ENCODE measurements at regions not wholly inside any gene's neighbourhood (a gene's known extent, or its start where the extent isn't known, plus 50 kb on each side); places are given as distances from the start of the nearest gene placed in this dataset.

GRCh38 chr2:67565262-67565661 lies 168.1 kb downstream of the ETAA1 start:
- DNase-seq (ENCODE audit: low spot score), result no peak
- in situ Hi-C loops (cut with MboI; ENCODE audit: low pct_unique_long_range_greater_than_20kb, low sequenced_read_pairs, unreplicated experiment), result no loop called here
- TF ChIP-seq CTCF (IDR thresholded peaks at IDR 0.05; ENCODE audit: extremely low read depth, insufficient read depth, missing control alignments), result no peak

- DNase-seq (ENCODE audit: low spot score), result no peak
- in situ Hi-C loops (cut with MboI; ENCODE audit: low pct_unique_long_range_greater_than_20kb, low sequenced_read_pairs, unreplicated experiment), result no loop called here
- no peak for TF ChIP-seq CTCF (IDR thresholded peaks at IDR 0.05; ENCODE audit: extremely low read depth, insufficient read depth, missing control alignments)
These were observed 168.6 kb downstream of the ETAA1 start for GRCh38 chr2:67565761-67566160.

- no peak for DNase-seq (ENCODE audit: low spot score)
- in situ Hi-C loops (cut with MboI; ENCODE audit: low pct_unique_long_range_greater_than_20kb, low sequenced_read_pairs, unreplicated experiment), result no loop called here
- no peak for TF ChIP-seq CTCF (IDR thresholded peaks at IDR 0.05; ENCODE audit: extremely low read depth, insufficient read depth, missing control alignments)
These were observed 169.2 kb downstream of the ETAA1 start for GRCh38 chr2:67566285-67566684.

GRCh38 chr2:67566958-67567635 lies 170.0 kb downstream of the ETAA1 start:
- in situ Hi-C loops (cut with MboI; ENCODE audit: low pct_unique_long_range_greater_than_20kb, low sequenced_read_pairs, unreplicated experiment), result no loop called here
- no peak for TF ChIP-seq CTCF (IDR thresholded peaks at IDR 0.05; ENCODE audit: extremely low read depth, insufficient read depth, missing control alignments)
- DNase-seq (ENCODE audit: low spot score), result no peak

- DNase-seq (ENCODE audit: low spot score), result no peak
- in situ Hi-C loops (cut with MboI; ENCODE audit: low pct_unique_long_range_greater_than_20kb, low sequenced_read_pairs, unreplicated experiment), result no loop called here
- TF ChIP-seq CTCF (IDR thresholded peaks at IDR 0.05; ENCODE audit: extremely low read depth, insufficient read depth, missing control alignments), result no peak
These were observed 170.8 kb downstream of the ETAA1 start for GRCh38 chr2:67567886-67568285.

GRCh38 chr2:67570611-67571010 lies 173.5 kb downstream of the ETAA1 start:
- TF ChIP-seq CTCF (IDR thresholded peaks at IDR 0.05; ENCODE audit: extremely low read depth, insufficient read depth, missing control alignments), result no peak
- in situ Hi-C loops (cut with MboI; ENCODE audit: low pct_unique_long_range_greater_than_20kb, low sequenced_read_pairs, unreplicated experiment), result no loop called here
- DNase-seq (ENCODE audit: low spot score), result no peak
